Esophagus squamous epithelium (tissue), 5 donors: ENCODE measurements at regions not wholly inside any gene's neighbourhood (a gene's known extent, or its start where the extent isn't known, plus 50 kb on each side); places are given as distances from the start of the nearest gene placed in this dataset.

Source experiments
- DNase-seq: peaks from one replicate; lab custom pipeline; 2025; lab: John Stamatoyannopoulos, UW
- H3K27ac ChIP-seq, 4 donors: fragments of 200-600 bp; sonication (generic); one replicate each; pipeline ENCODE4 v1.5.1; 2016 to 2019; ENCODE audit warnings: mild to moderate bottlenecking in 1 of 4
- H3K27me3 ChIP-seq, 4 donors: fragments of 200-600 bp; sonication (generic); 1 replicate in 3 of 4; 2 replicates in 1 of 4; pipeline versions ENCODE4 v1.5.1 to v1.6.0; 2017 to 2021; ENCODE audit warnings: antibody characterized with exemption in 1 of 4
- H3K36me3 ChIP-seq, 3 donors: fragments of 200-600 bp; sonication (generic); one replicate each; pipeline ENCODE4 v1.5.1; 2016 to 2019
- H3K4me1 ChIP-seq, 3 donors: fragments of 200-600 bp; sonication (generic); one replicate each; pipeline ENCODE4 v1.5.1; 2017 to 2019
- H3K4me3 ChIP-seq, 4 donors: fragments of 200-600 bp; sonication (generic); 1 replicate in 3 of 4; 2 replicates in 1 of 4; pipeline ENCODE4 v1.5.1; 2016 to 2019; ENCODE audit warnings: mild to moderate bottlenecking in 2 of 4, moderate library complexity in 1 of 4
- H3K9me3 ChIP-seq, 3 donors: fragments of 200-600 bp; sonication (generic); one replicate each; pipeline ENCODE4 v1.5.1; 2016 to 2019
- CTCF ChIP-seq, 6 experiments: fragments of 450-650 bp in 4 of 6; fragments of 200-600 bp in 2 of 6; sonication (generic) in 2 of 6; IDR thresholded peaks; one replicate each; pipeline ENCODE4 v1.5.1; 2016 to 2019; ENCODE audit warnings: antibody characterized with exemption in 6 of 6, mild to moderate bottlenecking in 4 of 6, moderate library complexity in 4 of 6
- POLR2A ChIP-seq, 4 donors: fragments of 450-650 bp; IDR thresholded peaks; one replicate each; pipeline ENCODE4 v1.6.1; 2017; ENCODE audit warnings: antibody characterized with exemption in 4 of 4, mild to moderate bottlenecking in 4 of 4, moderate library complexity in 3 of 4
- WGBS, 2 donors: methylation state at CpG; one replicate each; pipeline ENCODE4 v1.1.5; 2018; 5-methylcytosine and 5-hydroxymethylcytosine counted together
- intact Hi-C: fragments of 100-400 bp; cut with DNase I; formaldehyde crosslinking; loops from one replicate; pipeline ENCODE4 v1.15.0; 2022
- donor health status: DM: yes; HTN: yes; CAD: no.

- H3K27ac ChIP-seq, result no peak overlapping the region
- no peak for TF ChIP-seq CTCF (IDR thresholded peaks at IDR 0.05)
- no peak for TF ChIP-seq POLR2A (IDR thresholded peaks at IDR 0.05)
- intact Hi-C loops, result no loop called here
- H3K4me3 ChIP-seq, result no peak overlapping the region
- no peaks in the 10 kb centered on the region for H3K4me1 ChIP-seq
- H3K36me3 ChIP-seq, result no peaks in the 10 kb centered on the region
- WGBS, 2 donors, result 58 to 88% methylated on average over 2 to 7 of the region's 14 CpGs
- H3K9me3 ChIP-seq, result peaks cover 0 to 4% (median 0%) of the 10 kb centered on the region in 3 donors
- H3K27me3 ChIP-seq, result peaks cover 0 to 14% (median 0%) of the 10 kb centered on the region in 4 donors
- DNase-seq, result no peak
Observed at GRCh38 chr10:131638049-131638879, 262.5 kb upstream of the PPP2R2D start.

GRCh38 chr10:131638880-131639278 is 261.9 kb upstream of the PPP2R2D start:
- Histone ChIP-seq H3K4me1 (no peaks in the 10 kb centered on the region), H3K4me3 (no peak overlapping the region), H3K27me3 (peaks cover 0 to 14% (median 0%) of the 10 kb centered on the region in 4 donors), H3K36me3 (no peaks in the 10 kb centered on the region), H3K9me3 (peaks cover 0 to 4% (median 0%) of the 10 kb centered on the region in 3 donors), H3K27ac (no peak overlapping the region)
- TF ChIP-seq POLR2A (IDR thresholded peaks at IDR 0.05) (no peak), CTCF (IDR thresholded peaks at IDR 0.05) (no peak)
- intact Hi-C loops, result no loop called here
- WGBS, 2 donors, result 71 to 83% methylated on average over 2 to 4 of the region's 4 CpGs
- no peak for DNase-seq

GRCh38 chr10:131640045-131640644 is 260.7 kb upstream of the PPP2R2D start:
- DNase-seq, result no peak
- intact Hi-C loops, result no loop called here
- Histone ChIP-seq H3K27ac (no peak overlapping the region), H3K27me3 (peaks cover 0 to 17% (median 0%) of the 10 kb centered on the region in 4 donors), H3K36me3 (no peaks in the 10 kb centered on the region), H3K4me1 (no peaks in the 10 kb centered on the region), H3K4me3 (no peak overlapping the region), H3K9me3 (peaks cover 0 to 4% (median 0%) of the 10 kb centered on the region in 3 donors)
- TF ChIP-seq CTCF (IDR thresholded peaks at IDR 0.05) (no peak), POLR2A (IDR thresholded peaks at IDR 0.05) (no peak)
- WGBS, 2 donors, result 27 to 82% methylated on average over 2 of the region's 2 CpGs

- Histone ChIP-seq H3K27me3 (peaks cover 0 to 21% (median 0%) of the 10 kb centered on the region in 4 donors), H3K4me1 (no peaks in the 10 kb centered on the region), H3K27ac (no peak overlapping the region), H3K9me3 (peaks cover 0 to 4% (median 0%) of the 10 kb centered on the region in 3 donors), H3K36me3 (no peaks in the 10 kb centered on the region), H3K4me3 (no peak overlapping the region)
- 28 to 45% methylated on average over 4 of the region's 4 CpGs for WGBS, 2 donors
- DNase-seq, result no peak
- intact Hi-C loops, result no loop called here
- TF ChIP-seq CTCF (IDR thresholded peaks at IDR 0.05), result no peak
- no peak for TF ChIP-seq POLR2A (IDR thresholded peaks at IDR 0.05)
Observed at GRCh38 chr10:131641231-131641630, 259.6 kb upstream of the PPP2R2D start.

- intact Hi-C loops, result no loop called here
- no peak overlapping the region for H3K27ac ChIP-seq
- peaks cover 0 to 4% (median 0%) of the 10 kb centered on the region in 3 donors for H3K9me3 ChIP-seq
- H3K4me3 ChIP-seq, result no peak overlapping the region
- H3K27me3 ChIP-seq, result peaks cover 0 to 22% (median 0%) of the 10 kb centered on the region in 4 donors
- no peaks in the 10 kb centered on the region for H3K4me1 ChIP-seq
- no peak for DNase-seq
- 66 to 75% methylated on average over 4 of the region's 4 CpGs for WGBS, 2 donors
- no peaks in the 10 kb centered on the region for H3K36me3 ChIP-seq
- TF ChIP-seq POLR2A (IDR thresholded peaks at IDR 0.05) (no peak), CTCF (IDR thresholded peaks at IDR 0.05) (no peak)
Observed at GRCh38 chr10:131641898-131642297, 258.9 kb upstream of the PPP2R2D start.
